Activated B cell treated with CpG ODN at 0.5 μM for 24 hours (primary cell): ENCODE measurements at regions not wholly inside any gene's neighbourhood (a gene's known extent, or its start where the extent isn't known, plus 50 kb on each side); places are given as distances from the start of the nearest gene placed in this dataset.
"Not testable (repeated sequence)": the region's sequence is repeated elsewhere in the genome, so short reads cannot be mapped to it uniquely, and the experiment has no call there.

Experiments used
- ATAC-seq: fragments of 200-7000 bp; cut with Tn5 transposase; one replicate; pipeline ENCODE4 v1.10.0; 2021; ENCODE audit warnings: low read depth, mild to moderate bottlenecking, moderate library complexity
- CTCF ChIA-PET: fragments of 350-600 bp; sonication (Branson Sonifier 250); formaldehyde crosslinking; loops from one replicate; lab custom pipeline; 2021; ENCODE audit warnings: antibody characterized with exemption; lab: Charles Lee
- POLR2A ChIA-PET: fragments of 350-600 bp; sonication (Branson Sonifier 250); formaldehyde crosslinking; loops from one replicate; lab custom pipeline; 2021; ENCODE audit warnings: antibody characterized with exemption; lab: Charles Lee
- DNase-seq: peaks from one replicate; pipeline ENCODE4 v3.0.0; 2022
- H3K27ac Mint-ChIP-seq: one replicate; pipeline ENCODE4 v1.8.0; 2020; ENCODE audit warnings: mixed read lengths
- H3K27me3 Mint-ChIP-seq: one replicate; pipeline ENCODE4 v1.8.0; 2021; ENCODE audit warnings: mixed read lengths
- H3K36me3 Mint-ChIP-seq: one replicate; pipeline ENCODE4 v1.8.0; 2021; ENCODE audit warnings: low read depth, mixed read lengths
- H3K4me1 Mint-ChIP-seq: one replicate; pipeline ENCODE4 v1.8.0; 2021; ENCODE audit warnings: mixed read lengths
- H3K4me3 Mint-ChIP-seq: one replicate; pipeline ENCODE4 v1.8.0; 2020; ENCODE audit warnings: mild to moderate bottlenecking, mixed read lengths
- H3K9me3 Mint-ChIP-seq: one replicate; pipeline ENCODE4 v1.8.0; 2020; ENCODE audit warnings: mixed read lengths
- intact Hi-C: fragments of 100-400 bp; cut with micrococcal nuclease; formaldehyde crosslinking; loops from one replicate; pipeline ENCODE4 v1.15.1; 2024

DNA sequence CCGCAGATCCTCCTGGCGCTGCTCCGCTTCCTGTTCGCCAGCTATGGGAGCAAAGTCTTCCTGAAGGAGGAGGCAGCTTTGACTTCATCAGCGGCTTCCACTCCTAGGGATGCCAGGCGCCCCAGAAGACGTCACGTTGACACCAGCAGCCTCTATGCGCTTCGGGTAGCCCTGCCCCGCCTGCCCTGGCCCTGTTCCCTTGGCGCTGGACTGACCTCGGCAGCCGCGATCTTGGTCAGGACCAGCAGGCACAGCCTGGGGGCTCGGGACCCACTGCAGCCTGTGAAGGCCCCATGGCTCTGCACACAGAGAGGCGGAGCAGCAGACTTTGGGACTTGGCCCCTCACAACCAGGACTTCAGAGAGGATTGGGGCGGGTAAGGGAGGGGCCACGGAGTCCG lies 957.8 kb downstream of the RPIA start:
- ATAC-seq, intact Hi-C loops, CTCF ChIA-PET, H3K27ac Mint-ChIP-seq, H3K36me3 Mint-ChIP-seq, H3K4me3 Mint-ChIP-seq, H3K4me1 Mint-ChIP-seq, DNase-seq, H3K27me3 Mint-ChIP-seq, POLR2A ChIA-PET, H3K9me3 Mint-ChIP-seq: not testable (repeated sequence)

DNA sequence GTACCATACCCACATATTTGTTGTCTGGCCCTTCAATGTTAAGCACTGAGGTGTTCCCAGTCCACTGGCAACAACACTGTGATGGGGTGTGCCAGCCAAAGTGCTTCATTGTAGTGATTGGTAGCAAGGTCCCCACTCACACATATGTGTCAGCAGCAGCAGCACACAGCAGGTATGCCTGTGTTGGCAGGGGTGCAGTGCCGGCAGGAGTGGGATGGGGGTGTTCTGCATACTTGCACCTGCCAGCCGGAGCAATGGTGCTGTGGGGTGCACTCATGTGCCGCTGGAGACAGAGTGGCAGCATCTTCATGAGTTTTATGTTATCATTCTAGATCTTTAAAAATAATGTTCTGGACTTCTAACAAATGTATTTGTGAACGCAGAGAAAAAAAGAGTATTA lies 987.8 kb downstream of the RPIA start:
- DNase-seq, H3K36me3 Mint-ChIP-seq, CTCF ChIA-PET, H3K27ac Mint-ChIP-seq, H3K27me3 Mint-ChIP-seq, H3K4me1 Mint-ChIP-seq, intact Hi-C loops, H3K4me3 Mint-ChIP-seq, POLR2A ChIA-PET, H3K9me3 Mint-ChIP-seq, ATAC-seq: not testable (repeated sequence)
